ENCODE measurements at regions not wholly inside any gene's neighbourhood (a gene's known extent, or its start where the extent isn't known, plus 50 kb on each side); places are given as distances from the start of the nearest gene placed in this dataset.

DNA sequence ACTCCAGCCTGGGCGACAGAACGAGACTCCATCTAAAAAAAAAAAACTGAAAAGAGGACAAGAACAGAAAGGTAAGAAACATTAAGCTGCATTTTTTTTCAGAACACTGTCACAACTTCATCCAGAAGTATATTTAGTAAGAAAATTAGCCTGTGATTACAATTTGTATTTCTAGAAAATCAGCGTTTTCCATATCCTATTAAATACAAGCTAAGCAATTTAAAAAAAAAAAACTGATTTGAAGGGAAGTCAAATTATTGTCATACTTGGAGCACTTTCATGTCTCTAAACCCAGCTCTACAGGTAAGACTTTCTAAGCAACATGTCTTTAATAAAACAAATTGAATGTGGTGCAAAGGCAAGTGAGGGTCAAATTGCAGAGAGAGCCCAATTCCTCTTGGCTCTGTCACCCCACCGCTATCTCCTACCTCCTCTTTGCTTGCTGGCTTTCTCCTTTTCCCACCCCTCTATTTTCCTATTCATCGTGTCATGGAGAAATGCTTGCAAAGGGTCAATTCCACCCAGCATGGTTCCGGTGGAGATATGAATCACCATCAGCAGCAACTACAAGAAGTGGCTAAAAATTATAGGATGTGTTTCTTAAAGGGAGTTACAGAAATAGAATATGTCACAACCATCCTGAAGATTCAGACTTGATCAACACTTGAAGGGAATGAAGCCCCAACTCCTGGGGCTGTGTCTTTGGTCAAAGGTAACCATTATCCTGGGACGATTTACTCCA lies 68.4 kb upstream of the BCL11A start:
- in situ Hi-C loops (cut with HindIII; ENCODE audit: low pct_unique_long_range_greater_than_20kb, low sequenced_read_pairs): no loop called here

DNA sequence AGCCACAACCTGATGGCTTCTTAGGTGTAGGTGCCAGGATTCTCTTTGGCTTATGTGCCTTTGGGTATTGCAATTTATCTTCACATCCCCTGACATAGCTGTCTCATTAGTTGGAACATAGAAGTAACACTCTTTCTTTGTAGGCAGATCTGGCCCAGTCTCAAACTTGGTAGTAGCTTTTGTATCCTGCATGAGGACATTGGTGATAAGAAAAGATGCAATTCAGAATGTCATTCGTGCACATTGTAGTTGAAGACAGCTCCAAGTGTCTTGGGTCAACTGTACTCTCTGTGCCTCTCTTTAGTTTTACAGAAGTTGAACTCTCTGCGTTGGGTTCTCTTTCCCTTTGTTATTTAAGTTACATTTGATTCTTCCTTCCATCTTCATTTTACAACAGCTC lies 69.6 kb upstream of the BCL11A start:
- in situ Hi-C loops (cut with HindIII; ENCODE audit: low pct_unique_long_range_greater_than_20kb, low sequenced_read_pairs) (no loop called here), intact Hi-C loops (cut with micrococcal nuclease; ENCODE audit: unreplicated experiment) (no loop called here)
- no peaks in the 10 kb centered on the region for H3K36me3 ChIP-seq (ENCODE audit: control insufficient read depth, insufficient read depth, low read length)
- POLR2A ChIA-PET: no interaction called here
- no peak overlapping the region for H3K4me3 ChIP-seq (ENCODE audit: low read depth in 2 of 2, low read length in 2 of 2)
- no peaks in the 10 kb centered on the region for H3K9me3 ChIP-seq (ENCODE audit: control insufficient read depth, insufficient read depth, low read depth, low read length)
- CTCF ChIA-PET: no interaction called here
- ATAC-seq: no peak
- TF ChIP-seq, protein P1, sequence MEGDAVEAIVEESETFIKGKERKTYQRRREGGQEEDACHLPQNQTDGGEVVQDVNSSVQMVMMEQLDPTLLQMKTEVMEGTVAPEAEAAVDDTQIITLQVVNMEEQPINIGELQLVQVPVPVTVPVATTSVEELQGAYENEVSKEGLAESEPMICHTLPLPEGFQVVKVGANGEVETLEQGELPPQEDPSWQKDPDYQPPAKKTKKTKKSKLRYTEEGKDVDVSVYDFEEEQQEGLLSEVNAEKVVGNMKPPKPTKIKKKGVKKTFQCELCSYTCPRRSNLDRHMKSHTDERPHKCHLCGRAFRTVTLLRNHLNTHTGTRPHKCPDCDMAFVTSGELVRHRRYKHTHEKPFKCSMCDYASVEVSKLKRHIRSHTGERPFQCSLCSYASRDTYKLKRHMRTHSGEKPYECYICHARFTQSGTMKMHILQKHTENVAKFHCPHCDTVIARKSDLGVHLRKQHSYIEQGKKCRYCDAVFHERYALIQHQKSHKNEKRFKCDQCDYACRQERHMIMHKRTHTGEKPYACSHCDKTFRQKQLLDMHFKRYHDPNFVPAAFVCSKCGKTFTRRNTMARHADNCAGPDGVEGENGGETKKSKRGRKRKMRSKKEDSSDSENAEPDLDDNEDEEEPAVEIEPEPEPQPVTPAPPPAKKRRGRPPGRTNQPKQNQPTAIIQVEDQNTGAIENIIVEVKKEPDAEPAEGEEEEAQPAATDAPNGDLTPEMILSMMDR (IDR thresholded peaks at IDR 0.05): no peak
- TF ChIP-seq, protein P2, sequence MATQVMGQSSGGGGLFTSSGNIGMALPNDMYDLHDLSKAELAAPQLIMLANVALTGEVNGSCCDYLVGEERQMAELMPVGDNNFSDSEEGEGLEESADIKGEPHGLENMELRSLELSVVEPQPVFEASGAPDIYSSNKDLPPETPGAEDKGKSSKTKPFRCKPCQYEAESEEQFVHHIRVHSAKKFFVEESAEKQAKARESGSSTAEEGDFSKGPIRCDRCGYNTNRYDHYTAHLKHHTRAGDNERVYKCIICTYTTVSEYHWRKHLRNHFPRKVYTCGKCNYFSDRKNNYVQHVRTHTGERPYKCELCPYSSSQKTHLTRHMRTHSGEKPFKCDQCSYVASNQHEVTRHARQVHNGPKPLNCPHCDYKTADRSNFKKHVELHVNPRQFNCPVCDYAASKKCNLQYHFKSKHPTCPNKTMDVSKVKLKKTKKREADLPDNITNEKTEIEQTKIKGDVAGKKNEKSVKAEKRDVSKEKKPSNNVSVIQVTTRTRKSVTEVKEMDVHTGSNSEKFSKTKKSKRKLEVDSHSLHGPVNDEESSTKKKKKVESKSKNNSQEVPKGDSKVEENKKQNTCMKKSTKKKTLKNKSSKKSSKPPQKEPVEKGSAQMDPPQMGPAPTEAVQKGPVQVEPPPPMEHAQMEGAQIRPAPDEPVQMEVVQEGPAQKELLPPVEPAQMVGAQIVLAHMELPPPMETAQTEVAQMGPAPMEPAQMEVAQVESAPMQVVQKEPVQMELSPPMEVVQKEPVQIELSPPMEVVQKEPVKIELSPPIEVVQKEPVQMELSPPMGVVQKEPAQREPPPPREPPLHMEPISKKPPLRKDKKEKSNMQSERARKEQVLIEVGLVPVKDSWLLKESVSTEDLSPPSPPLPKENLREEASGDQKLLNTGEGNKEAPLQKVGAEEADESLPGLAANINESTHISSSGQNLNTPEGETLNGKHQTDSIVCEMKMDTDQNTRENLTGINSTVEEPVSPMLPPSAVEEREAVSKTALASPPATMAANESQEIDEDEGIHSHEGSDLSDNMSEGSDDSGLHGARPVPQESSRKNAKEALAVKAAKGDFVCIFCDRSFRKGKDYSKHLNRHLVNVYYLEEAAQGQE (IDR thresholded peaks at IDR 0.05; ENCODE audit: insufficient read depth in 1 of 2, low read depth in 2 of 2, low read length in 1 of 2): no peak
- TF ChIP-seq TCF7L2 (IDR thresholded peaks at IDR 0.05; ENCODE audit: low read depth, low read length) (no peak), POLR2AphosphoS5 (IDR thresholded peaks at IDR 0.05; ENCODE audit: low read depth, low read length) (no peak), SIN3A (IDR thresholded peaks at IDR 0.05; ENCODE audit: borderline replicate concordance, insufficient read depth, low read depth, low read length) (no peak)
- BruUV-seq (replicated peaks): no TSS peak
- H3K27ac ChIP-seq (ENCODE audit: low read length): no peak overlapping the region
- H3K27me3 ChIP-seq (ENCODE audit: control insufficient read depth, insufficient read depth, low read length): peaks cover 26% of the 10 kb centered on the region
- H3K4me1 ChIP-seq (ENCODE audit: control insufficient read depth, insufficient read depth, low read length): no peaks in the 10 kb centered on the region
- no peak for DNase-seq (ENCODE audit: low read depth, low spot score)

More for the DNA sequence above, 68.4 kb upstream of the BCL11A start:
- TF ChIP-seq POLR2AphosphoS5 (IDR thresholded peaks at IDR 0.05; ENCODE audit: low read depth, low read length): no peak
- DNase-seq (ENCODE audit: low read depth, low spot score): no peak
- no TSS peak for BruUV-seq (replicated peaks)
- H3K4me3 ChIP-seq (ENCODE audit: low read depth in 2 of 2, low read length in 2 of 2): no peak overlapping the region
- no peak for ATAC-seq
- no peak overlapping the region for H3K27ac ChIP-seq (ENCODE audit: low read length)
- H3K4me1 ChIP-seq (ENCODE audit: control insufficient read depth, insufficient read depth, low read length): no peaks in the 10 kb centered on the region
- intact Hi-C loops (cut with micrococcal nuclease; ENCODE audit: unreplicated experiment): no loop called here
- peaks cover 17% of the 10 kb centered on the region for H3K27me3 ChIP-seq (ENCODE audit: control insufficient read depth, insufficient read depth, low read length)
- ChIA-PET POLR2A (interaction anchor here (0.5 kb wide), 1 partner anchor 320 kb away, joined by 3 read pairs; no protein-coding TSS in a partner anchor), CTCF (no interaction called here)
- no peaks in the 10 kb centered on the region for H3K9me3 ChIP-seq (ENCODE audit: control insufficient read depth, insufficient read depth, low read depth, low read length)
- H3K36me3 ChIP-seq (ENCODE audit: control insufficient read depth, insufficient read depth, low read length): no peaks in the 10 kb centered on the region

DNA sequence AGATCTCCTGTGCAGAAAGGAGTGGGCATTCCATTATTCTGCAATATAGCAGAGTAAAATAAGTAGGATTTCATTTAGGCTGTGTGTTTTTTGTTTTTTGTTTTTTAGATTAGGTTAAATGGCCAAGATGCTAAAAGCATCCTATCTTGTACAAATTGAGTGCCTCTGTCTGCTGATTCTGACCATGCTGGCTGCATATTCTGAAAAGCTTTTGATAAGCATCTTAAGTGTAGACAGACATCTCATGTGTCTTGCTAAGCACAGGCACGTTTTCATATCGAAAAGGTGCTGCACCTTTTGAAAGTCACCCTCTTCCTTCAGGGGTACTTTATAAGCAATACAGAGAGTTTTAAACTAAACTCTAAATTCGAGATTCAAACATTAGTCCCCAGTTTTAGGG lies 74.0 kb upstream of the BCL11A start:
- Histone ChIP-seq H3K27me3 (ENCODE audit: control insufficient read depth, insufficient read depth, low read length) (peaks cover 30% of the 10 kb centered on the region), H3K36me3 (ENCODE audit: control insufficient read depth, insufficient read depth, low read length) (no peaks in the 10 kb centered on the region), H3K9me3 (ENCODE audit: control insufficient read depth, insufficient read depth, low read depth, low read length) (no peaks in the 10 kb centered on the region), H3K4me3 (ENCODE audit: low read depth in 2 of 2, low read length in 2 of 2) (no peak overlapping the region), H3K4me1 (ENCODE audit: control insufficient read depth, insufficient read depth, low read length) (no peaks in the 10 kb centered on the region), H3K27ac (ENCODE audit: low read length) (no peak overlapping the region)
- ATAC-seq: no peak
- no peak for DNase-seq (ENCODE audit: low read depth, low spot score)
- in situ Hi-C loops (cut with HindIII; ENCODE audit: low pct_unique_long_range_greater_than_20kb, low sequenced_read_pairs): no loop called here
- CTCF ChIA-PET: no interaction called here
- BruUV-seq (replicated peaks): no TSS peak
- TF ChIP-seq SIN3A (IDR thresholded peaks at IDR 0.05; ENCODE audit: borderline replicate concordance, insufficient read depth, low read depth, low read length) (no peak), TCF7L2 (IDR thresholded peaks at IDR 0.05; ENCODE audit: low read depth, low read length) (no peak), POLR2AphosphoS5 (IDR thresholded peaks at IDR 0.05; ENCODE audit: low read depth, low read length) (no peak)
- TF ChIP-seq, protein P2 (IDR thresholded peaks at IDR 0.05; ENCODE audit: insufficient read depth in 1 of 2, low read depth in 2 of 2, low read length in 1 of 2): no peak
- TF ChIP-seq, protein P1 (IDR thresholded peaks at IDR 0.05): no peak
- intact Hi-C loops (cut with micrococcal nuclease; ENCODE audit: unreplicated experiment): no loop called here
- POLR2A ChIA-PET: no interaction called here
